ENCODE measurements at regions not wholly inside any gene's neighbourhood (a gene's known extent, or its start where the extent isn't known, plus 50 kb on each side); places are given as distances from the start of the nearest gene placed in this dataset.

GRCh38 chr12:124513297-124513867 is 54.0 kb downstream of the NCOR2 start:
- Histone ChIP-seq H2BK12ac (ENCODE audit: insufficient read length, low read depth, low read length) (no peak overlapping the region), H2BK120ac (ENCODE audit: low read depth, low read length, poor library complexity, severe bottlenecking) (no peak overlapping the region), H4K8ac (replicated peaks; ENCODE audit: insufficient read length, low read depth, low read length) (no peak overlapping the region), H4K5ac (ENCODE audit: insufficient read length, low read depth, low read length) (no peak overlapping the region), H3K4me1 (ENCODE audit: insufficient read depth, low read length) (no peaks in the 10 kb centered on the region; the same call in 1 of the 2 replicates), H3K23ac (ENCODE audit: insufficient read length, low read depth, low read length) (no peak overlapping the region), H3K79me1 (ENCODE audit: insufficient read depth, low read depth, low read length, poor library complexity, severe bottlenecking) (peaks cover 8% of the 10 kb centered on the region), H4K91ac (ENCODE audit: insufficient read length, low read depth, low read length) (no peak overlapping the region), H2AK5ac (ENCODE audit: insufficient read length, low read length) (no peak overlapping the region), H2AFZ (ENCODE audit: low read length) (no peak overlapping the region), H3K79me2 (ENCODE audit: insufficient read depth, low read length) (peaks cover 22% of the 10 kb centered on the region; the same call in 1 of the 2 replicates), H2BK20ac (ENCODE audit: low read depth, low read length, poor library complexity, severe bottlenecking) (no peak overlapping the region), H3K9ac (ENCODE audit: extremely low read depth, insufficient read length, low read length) (no peak overlapping the region), H3K23me2 (ENCODE audit: insufficient read length, low read depth, low read length, poor library complexity, severe bottlenecking) (no peaks in the 10 kb centered on the region), H3K18ac (ENCODE audit: insufficient read length, low read depth, low read length) (peak overlapping the region; percentile 13), H4K20me1 (ENCODE audit: control insufficient read depth, insufficient read depth, insufficient read length) (peaks cover 2% of the 10 kb centered on the region), H3K27ac (ENCODE audit: insufficient read length, low read depth, low read length) (peak overlapping the region; percentile 50), H3K27me3 (ENCODE audit: insufficient read depth, low read length) (no peaks in the 10 kb centered on the region), H2BK15ac (ENCODE audit: low read depth, low read length) (no peak overlapping the region), H3K56ac (ENCODE audit: insufficient read length, low read depth, low read length) (no peak overlapping the region), H3T11ph (ENCODE audit: low read length) (no peak overlapping the region), H3K4me2 (ENCODE audit: insufficient read depth, insufficient read length, low read length) (peak overlapping the region; percentile 4), H3K9me3 (ENCODE audit: control insufficient read depth, low read depth, low read length) (no peaks in the 10 kb centered on the region), H3K4ac (ENCODE audit: low read depth, low read length) (no peak overlapping the region), H2BK5ac (ENCODE audit: insufficient read length, low read length) (no peak overlapping the region), H3K14ac (ENCODE audit: insufficient read depth, low read length) (no peak overlapping the region)
- no CpG with 5 or more reads among the region's 7 CpGs for WGBS (ENCODE audit: extremely low coverage, insufficient read length, low lambda C conversion rate)
- H3K36me3 Mint-ChIP-seq (ENCODE audit: insufficient read depth in 1 of 3, low read depth in 3 of 3): peaks cover 12 to 17% (median 14%) of the 10 kb centered on the region in 3 experiments; a peak in 6 of 7 replicates
- TF ChIP-seq CTCF (conservative IDR thresholded peaks at IDR 0.05): no peak
- peaks cover 0 to 3% of the 10 kb centered on the region in 2 experiments; a peak in 2 of 5 replicates for H3K9me3 Mint-ChIP-seq
- peaks cover 58 to 64% of the 10 kb centered on the region in 2 experiments for H3K4me1 Mint-ChIP-seq
- peak overlapping the region; percentile 32 to 66; a peak in 4 of 5 replicates for H3K4me3 Mint-ChIP-seq
- peaks cover 2% of the 10 kb centered on the region; the same call in 1 of the 2 replicates for H3K27me3 Mint-ChIP-seq (ENCODE audit: low read depth)
- DNase-seq: peak; percentile 82
- H3K27ac Mint-ChIP-seq: peak overlapping the region; percentile 80 to 99 (median 98)

Measured in H9 (cell line).